Astrocyte of the hippocampus (primary cell): ENCODE measurements at regions not wholly inside any gene's neighbourhood (a gene's known extent, or its start where the extent isn't known, plus 50 kb on each side); places are given as distances from the start of the nearest gene placed in this dataset.

Experiments used
- DNase-seq: peaks from one replicate; pipeline ENCODE4 v3.0.0; 2011; ENCODE audit warnings: low read depth, low spot score

DNA sequence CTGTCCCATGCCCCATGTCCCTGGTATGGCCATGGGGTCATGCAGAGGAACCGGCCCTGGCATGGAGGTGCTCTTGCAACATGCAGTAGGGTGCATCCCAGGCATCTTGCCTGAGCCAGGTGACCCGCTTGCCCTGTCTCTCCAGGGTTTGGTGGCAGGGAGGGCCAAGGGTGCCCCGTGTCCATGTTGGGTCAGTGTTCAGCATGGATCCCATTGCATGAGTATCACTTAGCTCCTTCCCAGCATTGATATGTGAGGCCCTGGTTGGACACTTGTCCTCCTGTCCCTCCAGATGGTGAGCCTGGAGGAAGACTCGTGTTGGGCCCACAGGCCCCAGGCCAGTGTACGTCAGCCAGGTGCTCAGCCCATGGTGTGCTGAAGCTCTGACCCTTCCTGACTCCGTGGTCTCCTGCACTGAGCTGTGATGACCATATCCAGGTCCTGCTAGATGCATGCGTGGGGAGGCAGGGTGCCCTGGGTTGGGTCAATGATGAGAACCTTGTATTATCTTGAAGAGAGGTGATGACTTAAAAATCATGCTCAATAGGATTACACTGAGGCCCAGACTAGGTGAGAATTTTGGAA, 205.0 kb downstream of the UBE3A start:
- no peak for DNase-seq

DNA sequence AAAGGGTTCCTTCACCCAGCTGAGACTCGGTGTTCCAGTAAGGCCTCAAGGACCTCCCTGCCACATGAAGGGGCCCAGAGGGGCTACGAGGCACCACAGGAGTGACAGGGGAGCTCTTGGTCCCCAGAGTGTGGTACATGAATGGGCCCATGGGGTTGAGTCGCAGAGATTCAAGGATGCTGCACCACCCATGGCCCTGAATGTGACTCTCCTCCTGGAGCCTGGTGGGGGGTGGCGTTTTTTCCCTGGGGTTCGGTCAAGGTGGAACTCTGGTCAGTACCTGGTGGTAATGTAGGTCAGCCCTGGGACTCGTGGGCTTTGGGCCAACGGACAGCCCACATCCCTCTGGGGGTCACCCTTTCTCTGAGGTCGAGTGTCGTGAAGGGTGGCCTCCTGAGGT, 204.0 kb downstream of the UBE3A start:
- no peak for DNase-seq

DNA sequence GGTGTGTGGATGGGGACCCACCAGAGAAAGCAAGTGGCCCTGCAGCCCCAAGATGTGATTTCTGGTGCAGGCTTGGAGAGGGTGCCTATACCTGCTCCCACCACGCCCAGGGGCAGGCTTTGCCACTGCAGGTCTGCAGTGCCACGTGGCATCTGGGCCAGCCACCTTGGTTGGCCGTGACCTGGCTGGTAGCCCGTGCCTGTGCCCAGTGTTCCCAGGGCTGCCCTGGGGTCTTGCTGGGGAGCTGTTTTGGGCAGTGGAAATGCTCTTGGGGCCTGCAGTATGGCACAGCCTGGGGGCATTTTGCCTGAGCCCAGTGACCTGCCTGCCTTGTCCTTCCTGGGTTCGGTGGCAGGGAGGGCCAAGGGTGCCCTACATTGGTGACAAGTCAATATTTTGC, 203.4 kb downstream of the UBE3A start:
- DNase-seq, result no peak

DNA sequence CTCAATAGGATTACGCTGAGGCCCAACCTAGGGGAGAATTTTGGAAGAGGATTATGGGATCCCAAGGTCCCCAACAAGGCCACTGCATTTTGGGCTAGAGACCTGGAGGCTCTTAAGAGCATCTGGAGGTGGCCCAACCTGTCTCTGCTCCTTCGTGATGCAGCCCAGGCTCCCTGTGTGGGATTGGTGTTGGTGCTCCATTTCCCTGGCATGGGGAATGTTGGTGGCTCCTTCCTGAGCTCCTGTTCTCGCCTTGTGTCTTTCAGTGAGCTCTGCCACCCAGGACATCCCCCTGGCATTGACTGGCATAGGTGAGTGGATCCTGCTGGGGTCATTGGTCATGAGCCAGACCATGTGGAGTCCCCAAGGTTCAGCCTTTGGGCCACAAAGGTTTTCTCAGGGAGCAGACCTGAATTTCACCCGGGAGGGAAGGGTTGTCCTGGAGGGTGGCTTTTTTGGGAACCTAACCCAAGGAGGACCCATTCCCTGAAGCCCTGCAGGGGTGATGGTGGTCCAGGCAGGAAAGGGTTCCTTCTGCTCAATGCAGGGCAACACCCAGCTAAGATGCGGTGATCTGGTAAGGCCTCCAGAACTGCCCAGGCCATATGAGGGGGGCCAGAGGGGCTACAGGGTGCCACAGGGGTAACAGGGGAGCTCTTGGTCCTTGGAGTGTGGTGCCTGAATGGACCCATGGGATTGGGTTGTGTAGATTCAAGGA, 202.5 kb downstream of the UBE3A start:
- no peak for DNase-seq

DNA sequence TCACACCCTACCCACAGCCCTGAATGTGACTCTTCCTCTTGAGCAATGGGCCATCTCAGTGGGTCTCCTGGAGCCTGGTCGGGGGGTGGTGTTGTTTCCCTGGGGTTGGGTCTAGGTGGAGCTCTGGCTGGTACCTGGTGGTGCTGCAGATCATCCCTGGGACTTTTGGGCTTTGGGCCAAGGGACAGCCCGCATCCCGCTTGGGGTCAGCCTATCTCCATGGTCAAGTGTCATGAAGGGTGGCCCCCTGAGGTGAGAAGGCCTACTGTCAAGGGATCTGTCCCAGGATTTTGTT, 202.0 kb downstream of the UBE3A start:
- DNase-seq, result no peak

DNA sequence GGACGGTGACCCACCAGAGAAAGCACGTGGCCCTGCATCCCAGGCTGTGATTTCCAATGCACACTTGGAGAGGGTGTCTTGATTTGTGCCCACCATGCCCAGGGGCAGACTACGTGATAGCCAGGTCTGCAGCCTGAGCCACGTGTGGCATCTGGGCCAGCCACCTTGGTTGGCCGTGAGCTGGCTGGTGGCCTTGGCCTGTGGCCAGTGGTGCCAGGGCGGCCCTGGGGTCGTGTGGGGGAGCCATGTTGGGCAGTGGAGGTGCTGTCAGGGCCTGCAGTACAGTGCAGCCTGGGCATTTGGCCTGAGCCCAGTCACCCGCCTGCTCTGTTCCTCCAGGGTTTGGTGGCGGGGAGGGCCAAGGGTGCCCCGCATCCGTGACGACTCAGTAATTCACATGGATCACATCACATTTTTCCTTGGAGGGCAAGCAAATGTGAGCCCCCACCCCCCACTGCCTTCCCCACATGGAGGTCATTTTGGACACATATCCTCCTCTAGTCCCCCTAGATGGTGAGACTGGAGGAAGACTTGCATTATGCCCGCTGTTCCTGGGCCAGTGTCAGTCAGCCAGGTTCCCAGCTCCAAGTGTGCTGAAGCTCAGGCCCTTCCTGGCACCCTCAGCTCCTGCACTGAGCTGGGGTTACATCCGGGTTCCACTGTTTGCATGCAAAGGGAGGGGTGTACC, 201.4 kb downstream of the UBE3A start:
- DNase-seq, result no peak

DNA sequence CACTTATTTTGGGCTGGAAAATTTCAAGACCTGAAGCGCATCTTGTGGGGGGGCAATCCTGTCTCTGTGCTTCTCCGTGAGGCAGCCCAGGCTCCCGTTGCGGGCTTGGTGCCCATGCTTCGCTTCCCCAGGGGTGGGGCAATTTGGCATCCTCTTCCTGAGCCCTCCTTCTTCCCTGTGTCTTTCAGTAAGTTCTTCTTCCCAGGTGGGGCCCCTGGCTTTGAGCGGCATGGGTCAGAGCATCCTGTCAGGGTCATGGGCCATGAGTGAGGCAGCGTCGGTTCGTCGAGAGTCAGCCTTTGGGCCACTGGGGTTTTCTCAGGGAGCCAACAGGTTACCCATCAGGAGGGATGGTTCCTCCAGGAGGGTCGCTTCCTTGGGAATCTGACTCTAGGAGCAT, 200.7 kb downstream of the UBE3A start:
- no peak for DNase-seq

DNA sequence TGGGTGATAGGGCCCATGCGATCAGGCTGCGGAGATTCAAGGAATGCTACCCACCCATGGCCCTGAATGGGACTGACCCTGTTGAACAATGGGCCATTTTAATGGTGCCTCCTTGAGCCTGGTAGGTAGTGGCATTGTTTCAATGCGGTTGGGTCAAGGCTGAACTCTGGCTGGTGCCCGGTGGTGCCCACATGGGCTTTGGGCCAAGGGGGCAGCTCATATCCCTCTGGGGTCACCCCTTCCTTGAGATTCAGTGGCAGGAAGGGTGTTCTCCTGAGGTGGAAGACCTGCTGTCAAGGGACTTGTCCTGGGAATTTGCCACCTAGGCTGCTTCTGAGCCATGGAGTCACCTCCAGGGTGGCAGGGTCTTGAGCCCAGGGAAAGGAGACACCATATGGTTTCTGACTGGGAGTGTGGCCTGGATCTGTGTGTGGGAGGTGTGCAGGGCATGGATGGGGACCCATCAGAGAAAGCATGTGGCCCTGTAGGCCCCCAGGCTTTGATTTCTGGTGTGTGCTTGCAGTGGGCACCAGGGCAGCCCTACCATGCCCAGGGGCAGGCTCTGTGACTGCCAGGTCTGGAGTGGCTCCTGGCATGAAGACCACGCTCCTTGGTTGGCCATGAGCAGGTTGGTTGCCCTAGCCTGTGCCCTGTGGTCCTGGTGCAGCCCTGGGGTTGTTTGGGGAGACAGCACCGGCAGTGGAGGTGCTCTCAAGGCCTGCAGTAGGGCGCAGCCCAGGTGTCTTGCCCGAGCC, 199.9 kb downstream of the UBE3A start:
- no peak for DNase-seq

DNA sequence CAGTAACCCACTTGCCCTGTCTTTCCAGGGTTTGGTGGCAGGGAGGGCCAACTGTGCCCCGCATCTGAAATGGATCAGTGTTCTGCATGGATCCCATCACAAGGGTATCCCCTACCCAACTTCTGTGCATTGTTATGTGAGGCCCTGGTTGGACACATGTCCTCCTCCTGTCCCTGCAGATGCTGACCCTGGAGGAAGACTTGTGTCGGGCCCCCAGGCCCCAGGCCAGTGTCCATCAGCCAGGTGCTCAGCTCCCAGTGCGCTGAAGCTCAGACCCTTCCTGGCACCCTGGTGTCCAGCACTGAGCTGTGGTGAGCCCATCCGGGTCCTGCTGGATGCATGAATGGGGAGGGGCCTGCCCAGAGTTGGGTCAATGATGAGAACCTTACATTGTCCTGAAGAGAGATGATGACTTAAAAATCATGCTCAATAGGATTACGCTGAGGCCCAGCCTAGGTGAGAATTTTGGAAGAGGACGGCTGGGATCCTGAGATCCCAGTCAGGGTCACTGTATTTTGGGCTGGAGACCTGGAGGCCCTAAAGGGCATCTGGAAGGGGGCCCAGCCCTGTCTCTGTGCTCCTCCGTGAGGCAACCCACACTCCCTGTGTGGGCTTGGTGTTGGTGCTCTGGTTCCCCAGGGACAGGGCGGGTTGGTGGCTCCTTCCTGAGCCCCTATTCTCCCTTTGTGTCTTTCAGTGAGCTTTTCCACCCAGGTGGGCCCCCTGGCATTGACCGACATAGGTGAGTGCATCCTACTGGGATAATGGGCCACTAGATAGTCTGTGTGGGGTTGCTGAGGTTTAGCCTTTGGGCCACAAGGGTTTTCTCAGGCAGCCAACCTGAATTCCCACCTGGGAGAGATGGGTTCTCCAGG, 199.1 kb downstream of the UBE3A start:
- no peak for DNase-seq

DNA sequence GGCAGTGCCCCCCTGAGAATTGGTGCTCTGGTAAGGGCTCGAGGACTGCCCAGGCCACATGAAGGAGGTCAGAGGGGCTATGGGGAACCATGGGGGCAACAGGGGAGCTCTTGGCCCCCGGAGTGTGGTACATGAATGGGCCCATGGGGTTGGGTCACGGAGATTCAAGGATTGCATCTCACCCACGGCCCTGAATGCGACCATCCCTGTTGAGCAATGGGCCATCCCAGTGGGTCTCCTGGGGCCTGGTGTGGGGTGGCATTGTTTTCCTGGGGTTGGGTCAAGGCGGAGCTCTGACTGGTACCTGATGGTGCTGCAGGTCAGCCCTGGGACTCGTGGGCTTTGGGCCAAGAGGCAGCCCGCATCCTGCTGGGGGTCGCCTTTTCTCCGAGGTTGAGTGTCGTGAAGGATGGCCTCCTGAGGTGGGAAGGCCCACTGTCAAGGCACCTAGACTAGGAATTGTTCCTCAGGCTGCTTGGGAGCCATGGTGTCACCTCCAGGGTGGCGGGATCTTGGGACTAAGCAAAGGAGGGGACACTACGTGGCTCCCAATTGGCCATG, 198.3 kb downstream of the UBE3A start:
- DNase-seq, result no peak

DNA sequence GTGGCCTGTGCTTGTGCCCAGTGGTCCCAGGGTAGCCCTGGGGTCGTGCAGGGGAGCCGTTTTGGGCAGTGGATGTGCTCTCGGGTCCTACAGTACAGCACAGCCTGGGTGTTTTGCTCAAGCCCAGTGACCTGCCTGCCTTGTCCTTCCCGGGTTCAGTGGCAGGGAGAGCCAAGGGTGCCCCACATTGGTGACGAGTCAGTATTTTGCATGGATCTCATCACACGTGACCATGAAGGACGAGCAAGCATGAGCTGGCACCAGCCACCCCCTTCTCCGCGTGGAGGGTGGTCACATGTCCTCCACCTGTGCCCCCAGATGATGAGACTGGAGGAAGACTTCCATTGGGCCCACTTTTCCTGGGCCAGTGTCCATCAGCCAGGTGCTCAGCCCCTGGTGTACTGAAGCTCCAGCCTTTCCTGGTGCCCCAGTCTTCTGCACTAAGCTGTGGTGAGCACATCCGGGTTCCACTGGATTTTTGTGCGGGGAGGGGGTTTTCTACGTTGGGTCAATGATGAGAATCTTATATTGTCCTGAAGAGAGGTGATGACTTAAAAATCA, 197.5 kb downstream of the UBE3A start:
- no peak for DNase-seq

DNA sequence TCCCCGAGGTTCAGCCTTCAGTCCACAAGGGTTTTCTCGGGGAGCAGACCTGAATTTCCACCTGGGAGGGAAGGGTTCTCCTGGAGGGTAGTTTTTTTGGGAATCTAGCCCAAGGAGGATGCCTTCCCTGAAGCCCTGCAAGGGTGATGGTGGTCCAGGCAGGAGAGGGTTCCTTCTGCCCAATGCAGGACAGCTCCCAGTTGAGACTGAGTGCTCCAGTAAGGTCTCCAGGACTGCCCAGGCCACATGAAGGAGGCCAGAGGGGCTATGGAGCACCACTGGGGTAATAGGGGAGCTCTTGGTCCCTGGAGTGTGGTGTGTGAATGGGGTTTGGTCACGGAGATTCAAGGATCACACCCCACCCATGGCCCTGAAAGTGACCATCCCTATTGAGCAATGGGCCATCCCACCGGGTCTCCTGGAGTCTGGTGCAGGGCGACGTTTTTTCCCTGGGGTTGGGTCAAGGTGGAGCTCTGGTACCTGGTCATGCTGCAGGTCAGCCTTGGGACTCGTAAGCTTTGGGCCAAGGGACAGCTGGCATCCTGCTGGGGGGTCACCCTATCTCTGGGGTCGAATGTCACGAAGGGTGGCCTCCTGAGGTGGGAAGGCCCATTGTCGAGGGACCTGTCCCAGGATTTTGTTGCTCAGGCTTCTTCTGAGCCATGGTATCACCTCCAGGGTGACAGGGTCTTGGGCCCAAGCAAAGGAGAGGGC, 196.5 kb downstream of the UBE3A start:
- no peak for DNase-seq

DNA sequence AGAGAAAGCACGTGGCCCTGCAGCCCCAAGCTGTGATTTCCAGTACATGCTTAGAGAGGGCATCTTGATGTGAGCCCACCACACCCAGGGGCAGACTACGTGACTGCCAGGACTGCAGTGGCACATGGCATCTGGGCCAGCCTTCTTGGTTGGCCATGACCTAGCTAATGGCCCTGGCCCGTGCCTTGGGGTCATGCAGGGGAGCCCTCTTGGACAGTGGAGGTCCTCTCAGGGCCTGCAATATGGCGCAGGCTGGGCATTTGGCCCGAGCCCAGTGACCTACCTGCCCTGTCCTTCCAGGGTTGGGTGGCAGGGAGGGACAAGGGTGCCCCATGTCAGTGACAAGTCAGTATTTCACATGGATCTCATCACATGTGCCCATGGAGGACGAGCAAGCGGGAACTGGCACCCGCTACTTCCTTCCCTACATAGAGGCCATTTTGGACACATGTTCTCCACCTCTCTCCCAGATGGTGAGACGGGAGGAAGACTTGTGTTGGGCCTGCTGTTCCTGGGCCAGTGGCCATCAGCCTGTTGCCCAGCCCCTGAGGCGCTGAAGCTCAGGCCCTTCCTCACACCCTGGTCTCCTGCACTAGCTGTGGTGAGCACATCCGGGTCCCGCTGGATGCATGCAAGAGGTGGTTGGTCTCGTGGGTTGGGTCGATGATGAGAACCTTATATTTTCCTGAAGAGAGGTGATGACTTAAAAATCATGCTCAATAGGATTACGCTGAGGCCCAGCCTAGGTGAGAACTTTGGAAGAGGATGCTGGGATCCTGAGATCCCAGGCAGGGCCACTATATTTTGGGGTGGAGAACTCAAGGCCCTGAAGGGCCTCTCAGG, 195.6 kb downstream of the UBE3A start:
- DNase-seq, result no peak

DNA sequence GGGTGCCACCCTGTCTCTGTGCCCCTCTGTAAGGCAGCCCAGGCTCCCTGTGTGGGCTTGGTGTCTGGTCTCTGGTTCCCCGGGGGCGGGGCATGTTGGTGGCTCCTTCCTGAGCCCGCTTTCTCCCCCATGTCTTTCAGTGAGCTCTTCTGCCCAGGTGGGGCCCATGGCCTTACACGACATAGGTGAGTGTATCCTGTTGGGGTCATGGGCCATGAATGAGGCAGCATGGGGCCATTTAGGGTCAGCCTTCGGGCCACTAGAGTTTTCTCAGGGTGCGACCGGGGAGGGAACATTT, 195.1 kb downstream of the UBE3A start:
- DNase-seq, result no peak

DNA sequence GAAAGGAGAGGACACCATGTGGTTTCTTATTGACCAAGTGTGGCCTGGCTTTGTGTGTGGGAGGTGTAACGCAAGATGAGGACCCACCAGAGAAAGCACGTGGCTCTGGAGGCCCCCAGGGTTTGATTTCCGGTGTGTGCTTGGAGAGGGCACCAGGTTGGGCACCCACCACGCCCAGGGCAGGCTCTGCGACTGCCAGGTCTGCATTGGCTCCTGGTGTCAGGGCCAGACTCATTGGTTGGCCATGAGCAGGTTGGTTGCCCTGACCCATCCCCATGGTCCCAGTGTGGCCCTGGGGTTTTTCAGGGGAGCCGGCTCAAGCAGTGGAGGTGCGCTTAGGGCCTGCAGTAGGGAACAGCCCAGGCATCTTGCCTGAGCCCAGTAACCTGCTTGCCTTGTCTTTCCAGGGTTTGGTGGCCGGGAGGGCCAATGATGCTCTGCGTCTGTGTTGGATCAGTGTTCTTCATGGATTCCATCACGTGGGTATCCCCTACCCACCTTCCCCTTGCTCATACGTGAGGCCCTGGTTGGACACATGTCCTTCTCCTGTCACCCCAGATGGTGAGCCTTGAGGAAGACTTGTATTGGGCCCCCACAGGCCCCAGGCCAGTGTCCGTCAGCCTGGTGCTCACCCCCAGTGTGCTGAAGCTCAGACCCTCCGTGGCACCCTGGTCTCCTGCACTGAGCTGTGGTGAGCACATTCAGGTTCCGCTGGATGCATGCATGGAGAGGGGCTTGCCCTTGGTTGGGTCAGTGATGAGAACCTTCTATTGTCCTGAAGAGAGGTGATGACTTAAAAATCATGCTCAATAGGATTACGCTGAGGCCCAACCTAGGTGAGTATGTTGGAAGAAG, 193.9 kb downstream of the UBE3A start:
- DNase-seq, result no peak

DNA sequence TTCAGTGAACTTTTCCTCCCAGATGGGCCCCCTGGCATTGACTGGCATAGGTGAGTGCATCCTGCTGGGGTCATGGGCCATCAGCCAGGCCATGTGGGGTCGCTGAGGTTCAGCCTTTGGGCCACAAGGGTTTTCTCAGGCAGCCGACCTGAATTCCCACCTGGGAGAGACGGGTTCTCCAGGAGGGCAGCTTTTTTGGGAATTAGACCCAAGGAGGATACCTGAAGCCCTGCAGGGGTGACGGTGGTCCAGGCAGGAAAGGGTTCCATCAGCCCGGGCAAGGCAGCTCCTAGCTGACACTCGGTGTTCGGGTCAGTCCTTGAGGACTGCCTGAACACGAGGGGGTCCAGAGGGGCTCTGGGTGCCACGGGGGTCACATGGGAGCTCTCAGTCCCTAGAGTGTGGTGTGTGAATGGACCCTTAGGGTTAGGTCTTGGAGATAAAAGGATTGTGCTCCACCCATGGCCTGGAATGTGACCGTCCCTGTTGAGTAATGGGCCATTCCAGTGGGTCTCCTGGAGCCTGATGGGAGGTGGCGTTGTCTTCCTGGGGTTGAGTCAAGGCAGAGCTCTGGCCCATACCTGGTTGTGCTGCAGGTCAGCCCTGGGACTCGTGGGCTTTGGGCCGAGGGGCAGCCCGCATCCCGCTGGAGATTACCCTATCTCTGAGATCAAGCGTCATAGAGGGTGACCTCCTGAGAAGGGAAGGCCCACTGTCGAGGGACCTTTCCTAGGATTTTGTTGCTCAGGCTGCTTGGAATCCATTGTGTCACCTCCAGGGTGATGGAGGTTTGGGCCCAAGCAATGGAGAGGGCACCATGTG, 192.8 kb downstream of the UBE3A start:
- no peak for DNase-seq

DNA sequence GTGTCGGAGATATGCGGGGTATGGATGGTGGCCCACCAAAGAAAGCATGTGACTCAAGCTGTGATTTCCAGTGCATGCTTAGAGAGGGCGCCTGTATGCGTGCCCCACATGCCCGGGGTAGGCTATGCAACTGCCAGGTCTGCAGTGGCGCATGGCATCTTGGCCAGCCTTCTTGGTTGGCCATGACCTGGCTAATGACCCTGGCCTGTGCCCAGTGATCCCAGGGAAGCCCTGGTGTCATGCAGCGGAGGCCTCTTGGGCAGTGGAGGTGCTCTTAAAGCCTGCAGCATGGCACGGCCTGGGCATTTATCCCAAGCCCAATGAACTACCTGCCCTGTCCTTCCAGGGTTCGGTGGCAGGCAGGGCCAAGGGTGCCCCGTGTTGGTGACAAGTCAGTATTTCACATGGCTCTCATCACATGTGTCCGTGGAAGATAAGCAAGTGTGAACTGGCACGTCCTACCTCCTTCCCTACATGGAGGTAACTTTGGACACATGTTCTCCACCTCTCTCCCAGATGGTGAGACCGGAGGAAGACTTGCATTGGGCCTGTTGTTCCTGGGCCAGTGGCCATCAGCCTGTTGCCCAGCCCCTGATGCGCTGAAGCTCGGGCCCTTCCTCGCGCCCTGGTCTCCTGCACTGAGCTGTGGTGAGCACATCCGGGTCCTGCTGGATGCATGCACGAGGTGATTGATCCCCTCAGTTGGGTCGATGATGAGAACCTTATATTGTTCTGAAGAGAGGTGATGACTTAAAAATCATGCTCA, 192.0 kb downstream of the UBE3A start:
- no peak for DNase-seq
